ENCODE measurements at regions not wholly inside any gene's neighbourhood (a gene's known extent, or its start where the extent isn't known, plus 50 kb on each side); places are given as distances from the start of the nearest gene placed in this dataset.

- no peaks in the 10 kb centered on the region for H3K9me3 ChIP-seq (ENCODE audit: control insufficient read depth, low read length)
- H3K4me1 ChIP-seq (ENCODE audit: control insufficient read depth, insufficient read depth, low read length), result no peaks in the 10 kb centered on the region
- no peaks in the 10 kb centered on the region for H3K27me3 ChIP-seq (replicated peaks; ENCODE audit: control insufficient read depth, insufficient read depth, low read length)
- no peak overlapping the region for H3K9ac ChIP-seq (ENCODE audit: low read length)
- H3K4me3 ChIP-seq (ENCODE audit: low read length), result no peak overlapping the region
- no peaks in the 10 kb centered on the region for H3K36me3 ChIP-seq (ENCODE audit: control insufficient read depth, insufficient read depth, low read length, severe bottlenecking)
- DNase-seq (ENCODE audit: low read depth), result no peak
These were observed 608.1 kb upstream of the ADAMTS16 start for GRCh38 chr5:4531756-4532704.

- DNase-seq (ENCODE audit: low read depth), result no peak
- Histone ChIP-seq H3K9me3 (ENCODE audit: control insufficient read depth, low read length) (peaks cover 2% of the 10 kb centered on the region), H3K36me3 (ENCODE audit: control insufficient read depth, insufficient read depth, low read length, severe bottlenecking) (no peaks in the 10 kb centered on the region), H3K9ac (ENCODE audit: low read length) (no peak overlapping the region), H3K4me3 (ENCODE audit: low read length) (no peak overlapping the region), H3K4me1 (ENCODE audit: control insufficient read depth, insufficient read depth, low read length) (no peaks in the 10 kb centered on the region), H3K27me3 (replicated peaks; ENCODE audit: control insufficient read depth, insufficient read depth, low read length) (no peaks in the 10 kb centered on the region)
These were observed 607.4 kb upstream of the ADAMTS16 start for GRCh38 chr5:4532705-4533080.

DNA sequence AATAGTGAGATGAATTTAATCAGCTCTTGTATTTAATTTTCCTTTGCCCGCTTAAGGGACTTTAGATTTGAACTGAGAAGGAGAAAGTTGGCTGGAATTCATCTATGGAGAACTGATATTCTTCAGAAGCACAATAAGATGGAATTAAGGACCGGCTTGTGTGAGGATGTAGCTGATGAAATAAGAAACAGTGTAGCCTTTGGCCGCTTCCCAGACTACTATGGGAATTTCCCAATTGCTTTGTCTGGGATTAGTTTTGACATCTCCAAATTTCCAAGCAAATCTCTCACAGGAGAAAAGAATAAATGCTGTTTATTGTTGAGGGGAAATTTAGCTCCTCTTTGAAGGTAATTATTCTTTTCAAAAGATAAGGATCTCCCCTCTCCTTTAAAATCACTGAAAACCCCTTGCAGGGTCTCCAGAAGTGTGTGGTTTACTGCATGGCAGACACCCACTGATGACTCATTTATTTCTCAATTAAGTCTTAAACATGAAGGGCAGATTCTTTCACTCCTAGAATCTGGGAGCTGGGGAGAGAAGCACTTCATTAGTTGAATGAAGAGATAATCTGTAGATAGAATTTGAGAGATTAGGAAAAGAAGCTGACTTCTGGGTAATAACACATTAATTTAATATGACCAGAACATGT, 606.5 kb upstream of the ADAMTS16 start:
- no peak for DNase-seq (ENCODE audit: low read depth)
- no peaks in the 10 kb centered on the region for H3K36me3 ChIP-seq (ENCODE audit: control insufficient read depth, insufficient read depth, low read length, severe bottlenecking)
- no peaks in the 10 kb centered on the region for H3K27me3 ChIP-seq (replicated peaks; ENCODE audit: control insufficient read depth, insufficient read depth, low read length)
- peaks cover 6% of the 10 kb centered on the region for H3K9me3 ChIP-seq (ENCODE audit: control insufficient read depth, low read length)
- no peak overlapping the region for H3K9ac ChIP-seq (ENCODE audit: low read length)
- no peaks in the 10 kb centered on the region for H3K4me1 ChIP-seq (ENCODE audit: control insufficient read depth, insufficient read depth, low read length)
- no peak overlapping the region for H3K4me3 ChIP-seq (ENCODE audit: low read length)

DNA sequence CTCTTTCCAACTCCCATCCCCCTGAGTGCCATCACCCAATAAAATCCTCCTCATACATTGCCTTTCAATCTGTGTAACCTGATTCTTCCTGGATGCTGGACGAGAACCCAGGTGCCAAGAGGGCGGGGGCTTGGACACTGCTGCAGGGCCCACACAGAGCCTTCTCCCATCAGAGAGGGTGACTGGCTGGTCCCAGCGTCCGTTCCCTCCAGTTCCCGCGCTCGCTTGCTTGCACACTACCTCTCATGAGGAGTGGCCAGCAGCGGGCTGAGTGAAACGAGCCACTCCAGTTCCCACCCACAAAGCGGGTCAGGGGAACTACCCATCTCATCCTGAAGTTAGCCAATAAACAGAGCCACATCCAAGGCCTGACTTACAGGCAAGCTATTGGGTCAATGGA, 602.6 kb upstream of the ADAMTS16 start:
- Histone ChIP-seq H3K9ac (ENCODE audit: low read length) (no peak overlapping the region), H3K9me3 (ENCODE audit: control insufficient read depth, low read length) (peaks cover 6% of the 10 kb centered on the region), H3K27me3 (replicated peaks; ENCODE audit: control insufficient read depth, insufficient read depth, low read length) (no peaks in the 10 kb centered on the region), H3K4me3 (ENCODE audit: low read length) (no peak overlapping the region), H3K36me3 (ENCODE audit: control insufficient read depth, insufficient read depth, low read length, severe bottlenecking) (no peaks in the 10 kb centered on the region), H3K4me1 (ENCODE audit: control insufficient read depth, insufficient read depth, low read length) (no peaks in the 10 kb centered on the region)
- no peak for DNase-seq (ENCODE audit: low read depth)

- Histone ChIP-seq H3K4me1 (ENCODE audit: control insufficient read depth, insufficient read depth, low read length) (no peaks in the 10 kb centered on the region), H3K27me3 (replicated peaks; ENCODE audit: control insufficient read depth, insufficient read depth, low read length) (no peaks in the 10 kb centered on the region), H3K9ac (ENCODE audit: low read length) (no peak overlapping the region), H3K36me3 (ENCODE audit: control insufficient read depth, insufficient read depth, low read length, severe bottlenecking) (no peaks in the 10 kb centered on the region), H3K4me3 (ENCODE audit: low read length) (no peak overlapping the region), H3K9me3 (ENCODE audit: control insufficient read depth, low read length) (peaks cover 6% of the 10 kb centered on the region)
- DNase-seq (ENCODE audit: low read depth), result no peak
These were observed 599.6 kb upstream of the ADAMTS16 start for GRCh38 chr5:4540375-4541173.

DNA sequence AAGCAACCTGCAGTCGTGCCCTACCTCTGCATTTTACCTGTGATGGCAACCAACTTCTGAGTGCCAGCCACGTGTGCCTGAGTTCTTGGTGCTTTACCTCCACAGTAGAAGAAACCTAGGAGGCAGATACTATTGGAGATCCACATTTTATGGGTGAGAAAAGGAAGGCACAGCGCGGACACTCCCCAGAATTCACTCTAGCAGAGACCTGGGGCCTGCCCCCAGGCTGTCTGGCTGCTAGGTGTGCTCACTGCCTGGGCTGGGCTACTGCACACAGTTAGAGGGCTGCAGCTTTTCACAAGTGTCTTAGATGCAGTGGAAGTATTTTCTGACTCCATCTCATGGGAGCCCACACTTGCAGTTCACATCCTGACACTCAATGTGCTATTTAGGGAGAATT, 598.8 kb upstream of the ADAMTS16 start:
- no peak for DNase-seq (ENCODE audit: low read depth)
- H3K9ac ChIP-seq (ENCODE audit: low read length), result no peak overlapping the region
- H3K4me3 ChIP-seq (ENCODE audit: low read length), result no peak overlapping the region

DNA sequence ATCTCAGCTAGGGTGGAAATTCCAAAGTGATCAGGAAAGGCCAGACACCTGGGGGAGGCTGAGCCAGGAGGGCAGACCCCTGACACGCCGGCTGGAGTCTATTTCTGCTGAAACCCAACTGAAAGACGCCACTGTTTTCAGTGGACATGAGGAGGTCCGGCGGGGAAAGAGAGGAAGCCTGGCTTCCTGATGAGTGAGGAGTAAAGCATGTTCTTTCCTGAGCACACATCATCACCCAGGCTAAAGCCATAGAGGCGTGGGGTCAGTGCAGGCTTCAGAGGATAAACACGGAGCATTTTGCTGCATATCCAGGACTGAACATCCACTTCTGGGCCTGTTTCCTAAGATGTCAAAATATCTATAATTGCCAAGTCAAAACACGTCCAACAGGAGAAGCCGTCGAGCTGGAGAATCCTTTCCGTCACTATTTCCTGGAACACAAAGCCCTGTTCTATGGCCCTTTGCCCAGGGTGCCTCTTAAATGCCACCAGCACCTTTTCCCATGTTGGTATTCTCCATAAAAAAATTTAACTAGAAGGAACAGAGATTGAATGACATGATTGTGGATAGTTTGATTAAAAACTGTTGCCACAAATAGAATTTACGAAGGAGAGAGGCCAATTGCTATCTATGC, 597.9 kb upstream of the ADAMTS16 start:
- Histone ChIP-seq H3K4me3 (ENCODE audit: low read length) (no peak overlapping the region), H3K27me3 (replicated peaks; ENCODE audit: control insufficient read depth, insufficient read depth, low read length) (no peaks in the 10 kb centered on the region), H3K9me3 (ENCODE audit: control insufficient read depth, low read length) (peaks cover 6% of the 10 kb centered on the region), H3K9ac (ENCODE audit: low read length) (no peak overlapping the region), H3K4me1 (ENCODE audit: control insufficient read depth, insufficient read depth, low read length) (no peaks in the 10 kb centered on the region), H3K36me3 (ENCODE audit: control insufficient read depth, insufficient read depth, low read length, severe bottlenecking) (no peaks in the 10 kb centered on the region)
- no peak for DNase-seq (ENCODE audit: low read depth)

More for the DNA sequence above, 598.8 kb upstream of the ADAMTS16 start:
- H3K36me3 ChIP-seq (ENCODE audit: control insufficient read depth, insufficient read depth, low read length, severe bottlenecking), result no peaks in the 10 kb centered on the region
- no peaks in the 10 kb centered on the region for H3K27me3 ChIP-seq (replicated peaks; ENCODE audit: control insufficient read depth, insufficient read depth, low read length)
- no peaks in the 10 kb centered on the region for H3K4me1 ChIP-seq (ENCODE audit: control insufficient read depth, insufficient read depth, low read length)
- H3K9me3 ChIP-seq (ENCODE audit: control insufficient read depth, low read length), result peaks cover 6% of the 10 kb centered on the region

- no peaks in the 10 kb centered on the region for H3K27me3 ChIP-seq (replicated peaks; ENCODE audit: control insufficient read depth, insufficient read depth, low read length)
These were observed 596.0 kb upstream of the ADAMTS16 start for GRCh38 chr5:4544049-4544670.

GRCh38 chr5:4547547-4547946, 592.6 kb upstream of the ADAMTS16 start:
- DNase-seq (ENCODE audit: low read depth), result no peak
- Histone ChIP-seq H3K4me3 (ENCODE audit: low read length) (no peak overlapping the region), H3K27me3 (replicated peaks; ENCODE audit: control insufficient read depth, insufficient read depth, low read length) (no peaks in the 10 kb centered on the region), H3K36me3 (ENCODE audit: control insufficient read depth, insufficient read depth, low read length, severe bottlenecking) (no peaks in the 10 kb centered on the region), H3K9ac (ENCODE audit: low read length) (no peak overlapping the region), H3K9me3 (ENCODE audit: control insufficient read depth, low read length) (peaks cover 3% of the 10 kb centered on the region), H3K4me1 (ENCODE audit: control insufficient read depth, insufficient read depth, low read length) (no peaks in the 10 kb centered on the region)

More at GRCh38 chr5:4544049-4544670, 596.0 kb upstream of the ADAMTS16 start:
- Histone ChIP-seq H3K4me3 (ENCODE audit: low read length) (no peak overlapping the region), H3K9me3 (ENCODE audit: control insufficient read depth, low read length) (no peaks in the 10 kb centered on the region), H3K36me3 (ENCODE audit: control insufficient read depth, insufficient read depth, low read length, severe bottlenecking) (no peaks in the 10 kb centered on the region), H3K9ac (ENCODE audit: low read length) (no peak overlapping the region), H3K4me1 (ENCODE audit: control insufficient read depth, insufficient read depth, low read length) (no peaks in the 10 kb centered on the region)
- DNase-seq (ENCODE audit: low read depth), result no peak

GRCh38 chr5:4548341-4548740, 591.8 kb upstream of the ADAMTS16 start:
- peaks cover 6% of the 10 kb centered on the region for H3K9me3 ChIP-seq (ENCODE audit: control insufficient read depth, low read length)
- H3K27me3 ChIP-seq (replicated peaks; ENCODE audit: control insufficient read depth, insufficient read depth, low read length), result no peaks in the 10 kb centered on the region
- DNase-seq (ENCODE audit: low read depth), result no peak
- no peak overlapping the region for H3K9ac ChIP-seq (ENCODE audit: low read length)
- no peaks in the 10 kb centered on the region for H3K4me1 ChIP-seq (ENCODE audit: control insufficient read depth, insufficient read depth, low read length)
- no peak overlapping the region for H3K4me3 ChIP-seq (ENCODE audit: low read length)
- H3K36me3 ChIP-seq (ENCODE audit: control insufficient read depth, insufficient read depth, low read length, severe bottlenecking), result no peaks in the 10 kb centered on the region

Measured in adipocyte (in vitro differentiated cells).